ENCODE measurements at regions not wholly inside any gene's neighbourhood (a gene's known extent, or its start where the extent isn't known, plus 50 kb on each side); places are given as distances from the start of the nearest gene placed in this dataset.

GRCh38 chr3:31053299-31053698, 158.8 kb upstream of the GADL1 start:
- Histone ChIP-seq H3K4me2 (ENCODE audit: unreplicated experiment) (no peak overlapping the region), H3K9ac (no peak overlapping the region), H3K27me3 (replicated peaks; ENCODE audit: insufficient read depth) (no peaks in the 10 kb centered on the region), H3K27ac (no peak overlapping the region), H3K36me3 (ENCODE audit: low read depth) (no peaks in the 10 kb centered on the region), H3K4me1 (ENCODE audit: insufficient read depth) (no peaks in the 10 kb centered on the region), H3K79me2 (ENCODE audit: insufficient read depth) (no peaks in the 10 kb centered on the region), H4K20me1 (ENCODE audit: insufficient read depth) (no peaks in the 10 kb centered on the region), H3K9me2 (ENCODE audit: insufficient read depth) (no peaks in the 10 kb centered on the region), H3K4me3 (no peak overlapping the region), H2AFZ (no peak overlapping the region), H3K9me3 (ENCODE audit: low read depth) (no peaks in the 10 kb centered on the region), H3F3A (ENCODE audit: insufficient read depth) (no peaks in the 10 kb centered on the region)
- in situ Hi-C loops (cut with MboI) = no loop called here
- TF ChIP-seq EZH2phosphoT487 (IDR thresholded peaks at IDR 0.05; ENCODE audit: insufficient read depth, low read depth) (no peak), EZH2 (IDR thresholded peaks at IDR 0.05; ENCODE audit: insufficient read depth, poor library complexity, severe bottlenecking) (no peak)
- WGBS, 2 experiments (ENCODE audit: low coverage in 1 of 2, low lambda C conversion rate in 2 of 2, missing lambda C conversion rate in 2 of 2) = 68 to 84% methylated on average over 1 of the region's 1 CpG
- no peak for DNase-seq

DNA sequence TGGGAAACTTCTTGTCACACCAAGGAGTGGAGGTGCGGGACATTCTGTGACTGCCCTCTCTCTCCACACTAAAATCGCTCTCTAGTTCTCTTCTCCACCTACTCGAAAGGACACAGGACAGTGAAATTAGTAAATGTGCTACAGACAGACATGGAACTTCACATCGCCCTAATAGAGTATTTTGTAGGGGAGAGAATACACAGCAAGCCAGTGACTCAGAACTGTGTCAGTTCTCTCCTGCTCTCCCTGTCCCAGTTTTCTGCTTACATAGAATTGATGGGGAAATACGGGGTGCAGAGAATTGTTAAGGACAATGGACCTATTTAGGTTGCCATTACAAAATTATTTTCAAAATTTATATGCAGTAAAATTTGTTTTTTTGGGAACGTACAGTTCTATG, 159.6 kb upstream of the GADL1 start:
- Histone ChIP-seq H3F3A (ENCODE audit: insufficient read depth) (no peaks in the 10 kb centered on the region), H4K20me1 (ENCODE audit: insufficient read depth) (no peaks in the 10 kb centered on the region), H3K36me3 (ENCODE audit: low read depth) (no peaks in the 10 kb centered on the region), H3K27ac (no peak overlapping the region), H3K4me3 (no peak overlapping the region), H3K79me2 (ENCODE audit: insufficient read depth) (no peaks in the 10 kb centered on the region), H3K9me3 (ENCODE audit: low read depth) (no peaks in the 10 kb centered on the region), H3K4me2 (ENCODE audit: unreplicated experiment) (no peak overlapping the region), H3K27me3 (replicated peaks; ENCODE audit: insufficient read depth) (no peaks in the 10 kb centered on the region), H3K9me2 (ENCODE audit: insufficient read depth) (no peaks in the 10 kb centered on the region), H3K9ac (no peak overlapping the region), H2AFZ (0 out of 2 replicates have a peak overlapping the region, but pooled peaks have one; percentile 5), H3K4me1 (ENCODE audit: insufficient read depth) (no peaks in the 10 kb centered on the region)
- in situ Hi-C loops (cut with MboI) = no loop called here
- DNase-seq = peak; percentile 33
- 68 to 79% methylated on average over 6 of the region's 6 CpGs for WGBS, 2 experiments (ENCODE audit: low coverage in 1 of 2, low lambda C conversion rate in 2 of 2, missing lambda C conversion rate in 2 of 2)
- no peak for TF ChIP-seq EZH2 (IDR thresholded peaks at IDR 0.05; ENCODE audit: insufficient read depth, poor library complexity, severe bottlenecking)
- TF ChIP-seq EZH2phosphoT487 (IDR thresholded peaks at IDR 0.05; ENCODE audit: insufficient read depth, low read depth) = no peak

- Histone ChIP-seq H3K4me3 (no peak overlapping the region), H3F3A (ENCODE audit: insufficient read depth) (no peaks in the 10 kb centered on the region), H3K4me1 (ENCODE audit: insufficient read depth) (no peaks in the 10 kb centered on the region), H3K36me3 (ENCODE audit: low read depth) (no peaks in the 10 kb centered on the region), H3K4me2 (ENCODE audit: unreplicated experiment) (no peak overlapping the region), H3K9me3 (ENCODE audit: low read depth) (no peaks in the 10 kb centered on the region), H3K9me2 (ENCODE audit: insufficient read depth) (no peaks in the 10 kb centered on the region), H3K79me2 (ENCODE audit: insufficient read depth) (no peaks in the 10 kb centered on the region), H4K20me1 (ENCODE audit: insufficient read depth) (no peaks in the 10 kb centered on the region), H3K27ac (no peak overlapping the region), H3K9ac (no peak overlapping the region), H2AFZ (no peak overlapping the region), H3K27me3 (replicated peaks; ENCODE audit: insufficient read depth) (no peaks in the 10 kb centered on the region)
- DNase-seq = no peak
- TF ChIP-seq EZH2 (IDR thresholded peaks at IDR 0.05; ENCODE audit: insufficient read depth, poor library complexity, severe bottlenecking) (no peak), EZH2phosphoT487 (IDR thresholded peaks at IDR 0.05; ENCODE audit: insufficient read depth, low read depth) (no peak)
- in situ Hi-C loops (cut with MboI) = no loop called here
- 90 to 96% methylated on average over 2 of the region's 2 CpGs for WGBS, 2 experiments (ENCODE audit: low coverage in 1 of 2, low lambda C conversion rate in 2 of 2, missing lambda C conversion rate in 2 of 2)
Observed at GRCh38 chr3:31055757-31056156, 161.3 kb upstream of the GADL1 start.

DNA sequence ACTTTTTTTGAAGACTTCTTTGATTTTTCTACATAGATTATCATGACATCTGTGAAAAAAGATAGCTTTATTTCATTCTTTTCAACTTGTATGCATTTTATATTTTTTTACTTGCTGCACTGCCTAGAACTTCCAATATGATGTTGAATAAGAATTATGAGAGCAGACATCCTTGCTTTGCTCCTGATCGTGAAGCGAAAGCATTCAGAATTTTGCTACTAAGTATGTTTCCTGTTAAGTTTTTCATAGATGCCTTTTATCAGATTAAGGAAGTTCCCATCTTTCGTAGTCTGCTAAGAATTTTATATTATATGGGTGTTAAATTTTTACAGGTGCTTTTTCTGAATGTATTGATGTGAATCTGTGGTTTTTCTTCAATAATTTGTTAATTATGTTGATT, 163.4 kb upstream of the GADL1 start:
- H3K9me2 ChIP-seq (ENCODE audit: insufficient read depth) = no peaks in the 10 kb centered on the region
- in situ Hi-C loops (cut with MboI) = no loop called here
- TF ChIP-seq EZH2phosphoT487 (IDR thresholded peaks at IDR 0.05; ENCODE audit: insufficient read depth, low read depth) (no peak), EZH2 (IDR thresholded peaks at IDR 0.05; ENCODE audit: insufficient read depth, poor library complexity, severe bottlenecking) (no peak)
- no peaks in the 10 kb centered on the region for H3K4me1 ChIP-seq (ENCODE audit: insufficient read depth)
- 83 to 84% methylated on average over 3 of the region's 3 CpGs for WGBS, 2 experiments (ENCODE audit: low coverage in 1 of 2, low lambda C conversion rate in 2 of 2, missing lambda C conversion rate in 2 of 2)
- H3K27ac ChIP-seq = no peak overlapping the region
- H3K4me3 ChIP-seq = no peak overlapping the region
- H3K9me3 ChIP-seq (ENCODE audit: low read depth) = no peaks in the 10 kb centered on the region
- H4K20me1 ChIP-seq (ENCODE audit: insufficient read depth) = no peaks in the 10 kb centered on the region
- H3K79me2 ChIP-seq (ENCODE audit: insufficient read depth) = no peaks in the 10 kb centered on the region
- H3K9ac ChIP-seq = no peak overlapping the region
- no peak for DNase-seq
- no peaks in the 10 kb centered on the region for H3K36me3 ChIP-seq (ENCODE audit: low read depth)
- no peaks in the 10 kb centered on the region for H3K27me3 ChIP-seq (replicated peaks; ENCODE audit: insufficient read depth)
- no peak overlapping the region for H3K4me2 ChIP-seq (ENCODE audit: unreplicated experiment)
- no peak overlapping the region for H2AFZ ChIP-seq
- no peaks in the 10 kb centered on the region for H3F3A ChIP-seq (ENCODE audit: insufficient read depth)

- H3K4me1 ChIP-seq (ENCODE audit: insufficient read depth) = peaks cover 27% of the 10 kb centered on the region
- no peak overlapping the region for H3K4me3 ChIP-seq
- TF ChIP-seq EZH2phosphoT487 (IDR thresholded peaks at IDR 0.05; ENCODE audit: insufficient read depth, low read depth) = no peak
- no peak for TF ChIP-seq EZH2 (IDR thresholded peaks at IDR 0.05; ENCODE audit: insufficient read depth, poor library complexity, severe bottlenecking)
- no peaks in the 10 kb centered on the region for H3K79me2 ChIP-seq (ENCODE audit: insufficient read depth)
- H3K9ac ChIP-seq = no peak overlapping the region
- no peaks in the 10 kb centered on the region for H3K36me3 ChIP-seq (ENCODE audit: low read depth)
- peak; percentile 53 for DNase-seq
- no peaks in the 10 kb centered on the region for H3K9me2 ChIP-seq (ENCODE audit: insufficient read depth)
- no peaks in the 10 kb centered on the region for H4K20me1 ChIP-seq (ENCODE audit: insufficient read depth)
- peaks cover 10% of the 10 kb centered on the region for H3F3A ChIP-seq (ENCODE audit: insufficient read depth)
- in situ Hi-C loops (cut with MboI) = no loop called here
- no peak overlapping the region for H3K27ac ChIP-seq
- no peaks in the 10 kb centered on the region for H3K9me3 ChIP-seq (ENCODE audit: low read depth)
- H3K27me3 ChIP-seq (replicated peaks; ENCODE audit: insufficient read depth) = no peaks in the 10 kb centered on the region
- peak overlapping the region; percentile 14 for H3K4me2 ChIP-seq (ENCODE audit: unreplicated experiment)
- H2AFZ ChIP-seq = no peak overlapping the region
Observed at GRCh38 chr3:31064021-31064420, 169.6 kb upstream of the GADL1 start.

Data from GM23248 (cell line).